Effector memory CD8-positive, alpha-beta T cell (primary cell): ENCODE measurements at regions not wholly inside any gene's neighbourhood (a gene's known extent, or its start where the extent isn't known, plus 50 kb on each side); places are given as distances from the start of the nearest gene placed in this dataset.

Experiments used
- ATAC-seq: fragments of 150-1000 bp; cut with Tn5 transposase; replicated peaks from 2 replicates; pipeline ENCODE4 v1.10.0; 2021; ENCODE audit warnings: mild to moderate bottlenecking, moderate library complexity
- DNase-seq, 3 experiments: peaks; one replicate each; pipeline ENCODE4 v3.0.0; 2021
- H3K27ac Mint-ChIP-seq, 2 donors: one replicate each; pipeline ENCODE4 v1.8.0; 2022; ENCODE audit warnings: mild to moderate bottlenecking in 2 of 2, mixed read lengths in 2 of 2, moderate library complexity in 2 of 2
- H3K27me3 Mint-ChIP-seq, 2 donors: one replicate each; pipeline ENCODE4 v1.8.0; 2022; ENCODE audit warnings: mixed read lengths in 2 of 2
- H3K36me3 Mint-ChIP-seq: one replicate; pipeline ENCODE4 v1.8.0; 2022; ENCODE audit warnings: mild to moderate bottlenecking, moderate library complexity, mixed read lengths; ENCODE audit not compliant: insufficient read depth
- H3K4me1 Mint-ChIP-seq, 2 donors: one replicate each; pipeline ENCODE4 v1.8.0; 2022; ENCODE audit warnings: low read depth in 2 of 2, mixed read lengths in 2 of 2
- H3K4me3 Mint-ChIP-seq, 2 donors: one replicate each; pipeline ENCODE4 v1.8.0; 2022; ENCODE audit warnings: mild to moderate bottlenecking in 2 of 2, mixed read lengths in 2 of 2, moderate library complexity in 2 of 2
- H3K9me3 Mint-ChIP-seq, 2 donors: one replicate each; pipeline ENCODE4 v1.8.0; 2022; ENCODE audit warnings: mixed read lengths in 2 of 2

DNA sequence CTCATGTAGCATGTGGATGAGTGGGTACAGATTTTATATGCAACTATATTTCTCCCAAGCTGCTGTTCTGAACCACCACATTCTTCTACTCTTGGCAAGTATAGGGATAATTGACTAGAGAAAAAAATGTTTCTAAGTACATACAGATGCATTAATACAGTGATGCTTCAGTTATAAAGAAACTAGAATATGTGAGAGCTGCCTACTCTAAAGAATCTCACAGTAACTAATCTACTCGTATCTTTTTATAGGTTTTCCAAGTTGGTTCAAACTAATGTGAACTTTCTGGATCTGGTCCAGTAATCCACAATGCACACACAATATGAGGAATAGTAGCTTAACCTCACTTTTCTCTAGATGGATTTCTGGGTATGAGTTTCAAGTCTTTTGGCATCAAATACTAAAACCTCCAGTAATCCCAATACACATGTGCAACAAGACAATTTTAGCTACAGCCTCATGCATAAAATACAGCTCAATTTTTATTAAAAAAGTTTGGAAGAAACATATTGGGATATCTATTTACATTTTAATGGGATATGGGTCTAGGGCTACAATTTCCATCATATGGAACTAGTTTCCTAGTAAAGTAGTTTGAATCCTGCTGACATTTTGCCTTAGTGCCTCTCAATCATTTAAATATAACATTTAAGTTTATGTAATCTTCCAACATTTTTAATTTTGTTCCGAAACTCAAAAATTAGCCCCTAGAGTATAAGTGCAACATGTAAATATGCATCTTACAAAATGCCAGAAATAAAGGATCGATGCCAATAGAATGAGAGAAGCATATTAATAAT is 2209.7 kb downstream of the LRRC4C start:
- Mint-ChIP-seq H3K27me3 (no peaks in the 10 kb centered on the region), H3K27ac (no peak overlapping the region), H3K36me3 (no peaks in the 10 kb centered on the region), H3K4me3 (no peak overlapping the region), H3K9me3 (peaks cover 2 to 8% of the 10 kb centered on the region in 2 donors), H3K4me1 (no peaks in the 10 kb centered on the region)
- ATAC-seq (no peak), DNase-seq (no peak)

DNA sequence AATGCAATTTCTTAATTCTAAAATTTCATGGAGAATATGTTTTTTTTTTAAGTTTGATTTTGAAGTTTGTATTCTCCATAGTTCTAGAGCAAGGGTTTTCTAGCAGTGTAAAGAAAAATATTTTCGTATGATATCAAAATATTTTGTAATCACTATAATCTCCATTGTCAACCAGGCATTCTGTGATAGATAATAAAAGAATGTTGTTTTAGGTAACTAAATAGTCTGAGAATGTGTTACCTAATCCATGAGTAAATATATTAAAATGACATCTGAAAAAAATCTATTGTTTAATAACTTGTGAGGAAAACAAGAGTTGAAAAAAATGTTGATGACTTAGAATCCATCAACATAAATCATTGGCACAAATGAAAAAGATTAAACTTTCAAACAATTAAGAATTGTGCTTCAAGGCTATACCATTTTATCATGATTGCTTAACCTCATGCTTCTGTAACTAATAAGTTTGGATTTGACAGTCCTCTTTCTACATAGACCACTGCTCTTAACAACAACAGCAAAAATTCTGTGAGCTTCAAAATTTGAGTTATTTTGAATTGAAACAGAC is 2211.8 kb downstream of the LRRC4C start:
- no peak overlapping the region for H3K4me3 Mint-ChIP-seq
- H3K27me3 Mint-ChIP-seq: no peaks in the 10 kb centered on the region

GRCh38 chr11:39239553-39239952 is 2219.9 kb downstream of the LRRC4C start:
- Mint-ChIP-seq H3K9me3 (peaks cover 0 to 4% of the 10 kb centered on the region in 2 donors), H3K27ac (no peak overlapping the region), H3K4me1 (no peaks in the 10 kb centered on the region), H3K4me3 (no peak overlapping the region), H3K27me3 (no peaks in the 10 kb centered on the region), H3K36me3 (no peaks in the 10 kb centered on the region)
- ATAC-seq (no peak), DNase-seq (no peak)

More for the DNA sequence above, 2211.8 kb downstream of the LRRC4C start:
- DNase-seq: no peak
- Mint-ChIP-seq H3K36me3 (no peaks in the 10 kb centered on the region), H3K9me3 (no peaks in the 10 kb centered on the region), H3K4me1 (no peaks in the 10 kb centered on the region), H3K27ac (no peak overlapping the region)
- ATAC-seq: no peak

DNA sequence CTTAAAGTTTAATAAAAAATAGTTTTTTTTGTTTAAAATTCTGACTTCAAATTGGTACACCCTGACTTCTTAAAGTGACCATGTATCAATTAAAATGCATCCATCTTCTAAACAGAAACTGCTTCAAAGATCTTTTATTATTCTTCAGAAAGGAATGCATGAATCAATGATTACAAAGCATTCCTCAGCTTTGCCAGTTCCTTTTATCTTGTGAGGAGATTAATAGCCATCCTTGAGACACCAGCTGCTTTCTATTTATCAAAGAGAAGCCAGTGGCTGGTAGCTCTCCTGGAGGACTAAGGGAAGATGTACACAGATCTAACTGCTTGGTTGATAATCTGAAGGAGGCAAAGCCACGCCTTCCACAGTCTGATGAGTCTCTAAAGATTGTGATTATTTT is 2222.5 kb downstream of the LRRC4C start:
- Mint-ChIP-seq H3K36me3 (no peaks in the 10 kb centered on the region), H3K4me1 (no peaks in the 10 kb centered on the region), H3K4me3 (no peak overlapping the region), H3K27me3 (no peaks in the 10 kb centered on the region), H3K27ac (no peak overlapping the region), H3K9me3 (peaks cover 5 to 12% of the 10 kb centered on the region in 2 donors)
- ATAC-seq (no peak), DNase-seq (no peak)

DNA sequence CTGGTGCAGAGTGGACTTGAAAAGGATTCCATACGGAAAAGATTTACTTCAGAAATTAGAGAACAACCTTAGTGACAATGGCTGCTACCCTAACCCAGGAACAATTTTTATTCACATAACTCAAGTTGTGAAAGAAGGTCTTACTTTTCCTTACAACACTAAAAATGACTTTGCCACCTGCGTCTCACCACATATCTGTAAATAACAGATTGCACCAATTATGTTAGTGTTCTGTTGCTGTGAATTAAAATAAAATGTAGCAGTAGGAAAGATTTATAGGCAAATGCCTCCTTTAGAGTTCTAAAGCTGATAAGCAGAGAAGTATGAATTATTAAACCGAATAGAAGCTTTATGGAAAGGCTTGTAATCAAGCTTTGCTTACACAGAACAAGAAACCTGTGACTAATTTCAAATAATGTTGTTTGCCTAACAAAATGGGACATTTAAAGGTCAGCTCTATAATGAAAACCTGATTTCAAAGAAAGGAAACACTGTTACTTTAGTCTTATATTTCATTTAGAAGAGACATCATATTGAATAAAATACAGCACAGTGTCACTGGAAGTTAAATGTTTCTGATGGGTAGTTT is 2237.8 kb downstream of the LRRC4C start:
- Mint-ChIP-seq H3K36me3 (no peaks in the 10 kb centered on the region), H3K9me3 (peaks cover 0 to 7% of the 10 kb centered on the region in 2 donors), H3K27me3 (no peaks in the 10 kb centered on the region), H3K4me3 (no peak overlapping the region), H3K27ac (no peak overlapping the region), H3K4me1 (no peaks in the 10 kb centered on the region)
- ATAC-seq: no peak
- no peak for DNase-seq

DNA sequence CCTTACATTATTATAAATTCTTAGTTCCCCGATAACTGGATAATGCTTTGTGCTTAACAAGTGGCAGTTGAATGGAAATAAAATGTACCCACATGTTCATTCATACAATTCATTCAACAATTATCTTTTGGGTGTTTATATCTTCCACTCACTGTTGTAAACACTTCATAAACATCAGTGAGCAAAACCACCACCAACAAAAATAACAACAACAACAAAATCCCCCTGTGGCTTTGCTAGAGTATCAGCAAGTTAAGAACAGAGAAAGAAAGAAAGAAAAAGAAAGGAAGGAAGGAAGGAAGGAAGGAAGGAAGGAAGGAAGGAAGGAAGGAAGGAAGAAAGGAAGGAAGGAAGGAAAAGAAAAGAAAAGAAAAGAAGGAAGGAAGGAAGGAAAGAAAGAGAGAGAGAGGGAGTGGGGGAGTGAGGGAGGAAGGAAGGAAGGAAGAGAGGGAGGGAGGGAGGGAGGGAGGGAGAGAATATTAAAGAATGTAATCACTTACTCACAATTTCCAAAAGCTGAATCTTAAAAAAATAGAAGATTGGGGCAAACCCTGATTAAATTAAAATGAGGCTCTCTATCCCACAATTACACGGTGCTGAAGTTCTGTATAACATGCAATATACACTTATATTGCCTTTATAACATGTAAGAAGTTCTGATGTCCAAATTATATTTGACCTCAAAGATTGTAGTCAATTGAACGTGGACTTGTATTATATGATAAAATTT is 2238.8 kb downstream of the LRRC4C start:
- H3K4me1 Mint-ChIP-seq: no peaks in the 10 kb centered on the region
- H3K4me3 Mint-ChIP-seq: no peak overlapping the region
- DNase-seq (no peak), ATAC-seq (no peak)
- H3K27me3 Mint-ChIP-seq: no peaks in the 10 kb centered on the region
- no peak overlapping the region for H3K27ac Mint-ChIP-seq
- H3K9me3 Mint-ChIP-seq: peaks cover 0 to 9% of the 10 kb centered on the region in 2 donors
- H3K36me3 Mint-ChIP-seq: no peaks in the 10 kb centered on the region

GRCh38 chr11:39220069-39220468 is 2239.4 kb downstream of the LRRC4C start:
- Mint-ChIP-seq H3K27me3 (no peaks in the 10 kb centered on the region), H3K4me3 (no peak overlapping the region), H3K27ac (no peak overlapping the region), H3K36me3 (no peaks in the 10 kb centered on the region), H3K9me3 (peaks cover 0 to 9% of the 10 kb centered on the region in 2 donors), H3K4me1 (no peaks in the 10 kb centered on the region)
- DNase-seq (no peak), ATAC-seq (no peak)

- Mint-ChIP-seq H3K27me3 (no peaks in the 10 kb centered on the region), H3K9me3 (peaks cover 0 to 8% of the 10 kb centered on the region in 2 donors), H3K4me3 (no peak overlapping the region), H3K27ac (no peak overlapping the region), H3K4me1 (no peaks in the 10 kb centered on the region), H3K36me3 (no peaks in the 10 kb centered on the region)
- DNase-seq: no peak
- no peak for ATAC-seq
Observed at GRCh38 chr11:39209981-39210380, 2249.5 kb downstream of the LRRC4C start.

- no peaks in the 10 kb centered on the region for H3K4me1 Mint-ChIP-seq
Observed at GRCh38 chr11:39205236-39205995, 2254.0 kb downstream of the LRRC4C start.

GRCh38 chr11:39192671-39193070 is 2266.8 kb downstream of the LRRC4C start:
- Mint-ChIP-seq H3K4me1 (no peaks in the 10 kb centered on the region), H3K36me3 (no peaks in the 10 kb centered on the region)

More at GRCh38 chr11:39205236-39205995, 2254.0 kb downstream of the LRRC4C start:
- DNase-seq (no peak), ATAC-seq (no peak)
- no peak overlapping the region for H3K4me3 Mint-ChIP-seq
- H3K36me3 Mint-ChIP-seq: no peaks in the 10 kb centered on the region
- no peaks in the 10 kb centered on the region for H3K27me3 Mint-ChIP-seq
- no peaks in the 10 kb centered on the region for H3K9me3 Mint-ChIP-seq
- no peak overlapping the region for H3K27ac Mint-ChIP-seq

GRCh38 chr11:39190751-39191150 is 2268.7 kb downstream of the LRRC4C start:
- Mint-ChIP-seq H3K27me3 (no peaks in the 10 kb centered on the region), H3K36me3 (no peaks in the 10 kb centered on the region), H3K9me3 (peaks cover 9 to 15% of the 10 kb centered on the region in 2 donors), H3K27ac (no peak overlapping the region), H3K4me3 (no peak overlapping the region), H3K4me1 (no peaks in the 10 kb centered on the region)
- DNase-seq (no peak), ATAC-seq (no peak)

More at GRCh38 chr11:39192671-39193070, 2266.8 kb downstream of the LRRC4C start:
- Mint-ChIP-seq H3K27ac (no peak overlapping the region), H3K27me3 (no peaks in the 10 kb centered on the region), H3K9me3 (peaks cover under 1 to 9% of the 10 kb centered on the region in 2 donors), H3K4me3 (no peak overlapping the region)
- ATAC-seq (no peak), DNase-seq (no peak)

- Mint-ChIP-seq H3K27ac (no peak overlapping the region), H3K4me1 (no peaks in the 10 kb centered on the region), H3K27me3 (no peaks in the 10 kb centered on the region), H3K9me3 (peaks cover 5 to 12% of the 10 kb centered on the region in 2 donors), H3K4me3 (no peak overlapping the region), H3K36me3 (no peaks in the 10 kb centered on the region)
- ATAC-seq (no peak), DNase-seq (no peak)
Observed at GRCh38 chr11:39177678-39178077, 2281.8 kb downstream of the LRRC4C start.

DNA sequence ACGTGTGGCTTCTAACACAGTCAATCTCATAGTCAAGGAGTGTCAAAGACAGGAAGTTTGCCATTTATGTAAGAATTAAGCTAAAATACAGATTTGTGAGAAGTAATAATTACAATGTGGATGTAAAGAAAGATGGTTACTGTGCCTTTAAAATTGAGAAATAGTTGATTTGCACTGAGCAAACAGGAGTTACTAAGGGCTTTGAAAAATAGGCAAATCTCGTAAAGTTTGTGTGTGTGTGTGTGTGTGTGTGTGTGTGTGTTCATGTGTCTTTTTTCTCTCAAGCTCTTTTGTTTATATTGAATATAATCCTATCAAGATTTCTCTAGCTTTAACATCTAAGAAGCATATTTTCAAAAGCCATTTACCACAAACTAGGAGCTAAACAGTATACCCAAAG is 2284.5 kb downstream of the LRRC4C start:
- Mint-ChIP-seq H3K27me3 (no peaks in the 10 kb centered on the region), H3K36me3 (no peaks in the 10 kb centered on the region), H3K4me3 (no peak overlapping the region), H3K27ac (no peak overlapping the region), H3K4me1 (no peaks in the 10 kb centered on the region), H3K9me3 (peaks cover 10 to 15% of the 10 kb centered on the region in 2 donors)
- ATAC-seq: no peak
- DNase-seq: no peak
